HS-5 (cell line): ENCODE measurements at regions not wholly inside any gene's neighbourhood (a gene's known extent, or its start where the extent isn't known, plus 50 kb on each side); places are given as distances from the start of the nearest gene placed in this dataset.
A peak's percentile ranks its signal among the peaks of the same experiment; 100 is the strongest.
"Not testable (repeated sequence)": the region's sequence is repeated elsewhere in the genome, so short reads cannot be mapped to it uniquely, and the experiment has no call there.

Experiments
- DNase-seq: peaks from one replicate; pipeline ENCODE4 v3.0.0-alpha.2; 2012; ENCODE audit warnings: low read depth

GRCh38 chr3:110940055-110940454, 131.6 kb upstream of the NECTIN3 start:
- no peak for DNase-seq

GRCh38 chr3:110944782-110945181, 126.8 kb upstream of the NECTIN3 start:
- no peak for DNase-seq

- DNase-seq: no peak
These were observed 124.8 kb upstream of the NECTIN3 start for GRCh38 chr3:110946810-110947209.

- not testable (repeated sequence) for DNase-seq
These were observed 122.4 kb upstream of the NECTIN3 start for GRCh38 chr3:110949194-110949593.

GRCh38 chr3:110955301-110955880, 116.2 kb upstream of the NECTIN3 start:
- no peak for DNase-seq

- DNase-seq: no peak
These were observed 115.5 kb upstream of the NECTIN3 start for GRCh38 chr3:110956081-110956480.

GRCh38 chr3:110957247-110958025, 114.2 kb upstream of the NECTIN3 start:
- DNase-seq: no peak

- DNase-seq: no peak
These were observed 113.1 kb upstream of the NECTIN3 start for GRCh38 chr3:110958313-110959147.

GRCh38 chr3:110965976-110966375, 105.6 kb upstream of the NECTIN3 start:
- DNase-seq: no peak

GRCh38 chr3:110966966-110967663, 104.5 kb upstream of the NECTIN3 start:
- no peak for DNase-seq

- DNase-seq: no peak
These were observed 103.5 kb upstream of the NECTIN3 start for GRCh38 chr3:110968076-110968475.

GRCh38 chr3:110969229-110970211, 102.1 kb upstream of the NECTIN3 start:
- DNase-seq: no peak

- DNase-seq: no peak
These were observed 100.5 kb upstream of the NECTIN3 start for GRCh38 chr3:110971010-110971601.

GRCh38 chr3:110973263-110973895, 98.2 kb upstream of the NECTIN3 start:
- no peak for DNase-seq

- no peak for DNase-seq
These were observed 96.7 kb upstream of the NECTIN3 start for GRCh38 chr3:110974902-110975301.

GRCh38 chr3:110984456-110985250, 87.0 kb upstream of the NECTIN3 start:
- DNase-seq: no peak

GRCh38 chr3:110989446-110989845, 82.2 kb upstream of the NECTIN3 start:
- DNase-seq: no peak

- DNase-seq: peak; percentile 9
These were observed 76.0 kb upstream of the NECTIN3 start for GRCh38 chr3:110995461-110996231.
